ENCODE measurements at regions not wholly inside any gene's neighbourhood (a gene's known extent, or its start where the extent isn't known, plus 50 kb on each side); places are given as distances from the start of the nearest gene placed in this dataset.
A peak's percentile ranks its signal among the peaks of the same experiment; 100 is the strongest.

DNA sequence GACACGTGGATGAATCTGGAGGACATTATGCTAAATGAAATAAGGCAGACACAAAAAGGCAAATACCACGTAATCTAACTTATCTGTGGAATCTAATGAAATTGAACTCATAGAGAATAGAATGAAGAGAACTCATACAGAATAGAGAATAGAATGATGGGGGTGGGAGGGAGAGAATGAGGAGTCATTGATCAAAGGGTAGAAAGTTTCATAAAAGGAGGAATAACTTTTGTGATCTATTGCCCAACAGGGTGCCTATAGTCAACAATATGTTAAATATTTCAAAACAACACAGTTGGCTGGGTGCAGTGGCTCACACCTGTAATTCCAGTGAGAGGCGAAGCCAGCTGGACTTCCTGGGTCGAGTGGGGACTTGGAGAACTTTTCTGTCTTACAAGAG is 54.9 kb upstream of the ZNF169 start:
- POLR2A ChIA-PET, result no interaction called here
- H3K36me3 Mint-ChIP-seq (ENCODE audit: low read depth), result no peaks in the 10 kb centered on the region
- CTCF ChIA-PET, result interaction anchor here (1.1 kb wide), 1 partner anchor 9 kb away, joined by 3 read pairs; no protein-coding TSS in a partner anchor
- ATAC-seq (no peak), DNase-seq (no peak)
- no peak overlapping the region for H3K27ac Mint-ChIP-seq
- H3K4me1 Mint-ChIP-seq (ENCODE audit: low read depth), result no peaks in the 10 kb centered on the region
- TF ChIP-seq, protein P1, sequence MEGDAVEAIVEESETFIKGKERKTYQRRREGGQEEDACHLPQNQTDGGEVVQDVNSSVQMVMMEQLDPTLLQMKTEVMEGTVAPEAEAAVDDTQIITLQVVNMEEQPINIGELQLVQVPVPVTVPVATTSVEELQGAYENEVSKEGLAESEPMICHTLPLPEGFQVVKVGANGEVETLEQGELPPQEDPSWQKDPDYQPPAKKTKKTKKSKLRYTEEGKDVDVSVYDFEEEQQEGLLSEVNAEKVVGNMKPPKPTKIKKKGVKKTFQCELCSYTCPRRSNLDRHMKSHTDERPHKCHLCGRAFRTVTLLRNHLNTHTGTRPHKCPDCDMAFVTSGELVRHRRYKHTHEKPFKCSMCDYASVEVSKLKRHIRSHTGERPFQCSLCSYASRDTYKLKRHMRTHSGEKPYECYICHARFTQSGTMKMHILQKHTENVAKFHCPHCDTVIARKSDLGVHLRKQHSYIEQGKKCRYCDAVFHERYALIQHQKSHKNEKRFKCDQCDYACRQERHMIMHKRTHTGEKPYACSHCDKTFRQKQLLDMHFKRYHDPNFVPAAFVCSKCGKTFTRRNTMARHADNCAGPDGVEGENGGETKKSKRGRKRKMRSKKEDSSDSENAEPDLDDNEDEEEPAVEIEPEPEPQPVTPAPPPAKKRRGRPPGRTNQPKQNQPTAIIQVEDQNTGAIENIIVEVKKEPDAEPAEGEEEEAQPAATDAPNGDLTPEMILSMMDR (IDR thresholded peaks at IDR 0.05), result no peak
- intact Hi-C loops (cut with micrococcal nuclease), result no loop called here
- H3K27me3 Mint-ChIP-seq, result no peaks in the 10 kb centered on the region
- H3K4me3 Mint-ChIP-seq, result no peak overlapping the region
- peaks cover 9% of the 10 kb centered on the region for H3K9me3 Mint-ChIP-seq

DNA sequence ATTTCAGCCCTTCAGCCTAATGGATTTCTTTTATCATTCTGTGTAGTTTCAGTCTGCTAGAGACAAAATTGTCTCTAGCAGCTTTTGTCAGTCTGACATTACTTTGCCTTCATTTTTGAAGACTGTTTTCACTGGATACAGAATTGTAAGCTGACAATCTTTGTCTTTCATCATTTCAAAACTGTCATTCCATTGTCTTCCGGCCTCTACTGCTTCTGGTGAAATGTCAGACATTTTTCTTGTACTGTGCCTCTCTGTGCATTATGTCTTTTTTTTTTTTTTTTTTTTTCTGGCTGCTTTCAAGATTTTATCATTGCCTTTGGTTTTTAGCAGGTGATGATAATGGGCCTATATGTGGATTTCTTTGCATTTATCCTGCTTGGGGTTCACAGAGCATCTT is 51.3 kb upstream of the ZNF169 start:
- H3K4me1 Mint-ChIP-seq (ENCODE audit: low read depth), result no peaks in the 10 kb centered on the region
- no peak overlapping the region for H3K27ac Mint-ChIP-seq
- H3K36me3 Mint-ChIP-seq (ENCODE audit: low read depth), result no peaks in the 10 kb centered on the region
- intact Hi-C loops (cut with micrococcal nuclease), result no loop called here
- H3K27me3 Mint-ChIP-seq, result no peaks in the 10 kb centered on the region
- CTCF ChIA-PET, result interaction anchor here (1.0 kb wide), 1 partner anchor 141 kb away, joined by 3 read pairs; no protein-coding TSS in a partner anchor
- H3K4me3 Mint-ChIP-seq, result no peak overlapping the region
- TF ChIP-seq, protein P1 (IDR thresholded peaks at IDR 0.05), result no peak
- POLR2A ChIA-PET, result no interaction called here
- DNase-seq, result no peak
- no peak for ATAC-seq
- peaks cover 9% of the 10 kb centered on the region for H3K9me3 Mint-ChIP-seq

Small RNA genes lying in the stretch of these regions (microRNA-seq; reads per million reads assigned to microRNA genes)
- gene MIRLET7A1 (ENCODE audit: borderline microRNAs expressed, borderline replicate concordance) (110 reads per million, percentile 69 among the genes with 10 or more reads in this experiment), gene MIRLET7D (ENCODE audit: borderline microRNAs expressed, borderline replicate concordance) (6,130 reads per million, percentile 95 among the genes with 10 or more reads in this experiment), gene MIRLET7F1 (ENCODE audit: borderline microRNAs expressed, borderline replicate concordance) (241 reads per million, percentile 76 among the genes with 10 or more reads in this experiment)

All from activated CD8-positive, alpha-beta T cell treated with anti-CD3 and anti-CD28 coated beads for 36 hours (primary cell).